ENCODE measurements at regions not wholly inside any gene's neighbourhood (a gene's known extent, or its start where the extent isn't known, plus 50 kb on each side); places are given as distances from the start of the nearest gene placed in this dataset.

- no peak for DNase-seq
- TF ChIP-seq CTCF (IDR thresholded peaks at IDR 0.05), result no peak
- Mint-ChIP-seq H3K4me3 (no peak overlapping the region), H3K4me1 (ENCODE audit: low read depth) (no peaks in the 10 kb centered on the region), H3K9me3 (peaks cover 19% of the 10 kb centered on the region), H3K36me3 (ENCODE audit: low read depth) (no peaks in the 10 kb centered on the region), H3K27me3 (ENCODE audit: insufficient read depth) (peaks cover 2% of the 10 kb centered on the region), H3K27ac (no peak overlapping the region)
Observed at GRCh38 chr1:29933067-29933466, 696.7 kb downstream of the PTPRU start.

GRCh38 chr1:29932626-29933025 is 696.3 kb downstream of the PTPRU start:
- Mint-ChIP-seq H3K36me3 (ENCODE audit: low read depth) (no peaks in the 10 kb centered on the region), H3K9me3 (peaks cover 17% of the 10 kb centered on the region)

GRCh38 chr1:29931477-29932175 is 695.3 kb downstream of the PTPRU start:
- H3K9me3 Mint-ChIP-seq, result peaks cover 14% of the 10 kb centered on the region
- DNase-seq, result no peak
- peaks cover 2% of the 10 kb centered on the region for H3K27me3 Mint-ChIP-seq (ENCODE audit: insufficient read depth)
- no peak for TF ChIP-seq CTCF (IDR thresholded peaks at IDR 0.05)
- no peaks in the 10 kb centered on the region for H3K36me3 Mint-ChIP-seq (ENCODE audit: low read depth)
- H3K27ac Mint-ChIP-seq, result no peak overlapping the region
- H3K4me3 Mint-ChIP-seq, result no peak overlapping the region
- H3K4me1 Mint-ChIP-seq (ENCODE audit: low read depth), result no peaks in the 10 kb centered on the region

More at GRCh38 chr1:29932626-29933025, 696.3 kb downstream of the PTPRU start:
- Mint-ChIP-seq H3K27ac (no peak overlapping the region), H3K4me1 (ENCODE audit: low read depth) (no peaks in the 10 kb centered on the region), H3K27me3 (ENCODE audit: insufficient read depth) (peaks cover 2% of the 10 kb centered on the region), H3K4me3 (no peak overlapping the region)
- no peak for DNase-seq
- no peak for TF ChIP-seq CTCF (IDR thresholded peaks at IDR 0.05)

GRCh38 chr1:29925058-29925457 is 688.7 kb downstream of the PTPRU start:
- no peak overlapping the region for H3K4me3 Mint-ChIP-seq
- H3K27me3 Mint-ChIP-seq (ENCODE audit: insufficient read depth), result peaks cover 10% of the 10 kb centered on the region
- H3K4me1 Mint-ChIP-seq (ENCODE audit: low read depth), result no peaks in the 10 kb centered on the region
- H3K36me3 Mint-ChIP-seq (ENCODE audit: low read depth), result no peaks in the 10 kb centered on the region
- peaks cover under 1% of the 10 kb centered on the region for H3K9me3 Mint-ChIP-seq
- TF ChIP-seq CTCF (IDR thresholded peaks at IDR 0.05), result no peak
- H3K27ac Mint-ChIP-seq, result no peak overlapping the region
- DNase-seq, result no peak

GRCh38 chr1:29924017-29924431 is 687.7 kb downstream of the PTPRU start:
- H3K9me3 Mint-ChIP-seq, result peaks cover 11% of the 10 kb centered on the region
- no peaks in the 10 kb centered on the region for H3K36me3 Mint-ChIP-seq (ENCODE audit: low read depth)
- no peak overlapping the region for H3K4me3 Mint-ChIP-seq
- H3K27ac Mint-ChIP-seq, result no peak overlapping the region
- no peak for DNase-seq
- no peaks in the 10 kb centered on the region for H3K4me1 Mint-ChIP-seq (ENCODE audit: low read depth)
- TF ChIP-seq CTCF (IDR thresholded peaks at IDR 0.05), result no peak
- H3K27me3 Mint-ChIP-seq (ENCODE audit: insufficient read depth), result peaks cover 10% of the 10 kb centered on the region

All from HFFc6 (cell line).